ENCODE measurements at regions not wholly inside any gene's neighbourhood (a gene's known extent, or its start where the extent isn't known, plus 50 kb on each side); places are given as distances from the start of the nearest gene placed in this dataset.

- TF ChIP-seq ELF4 (IDR thresholded peaks at IDR 0.05) = no peak
- no peak for TF ChIP-seq PKNOX1 (IDR thresholded peaks at IDR 0.05)
- no peak for TF ChIP-seq BHLHE40 (IDR thresholded peaks at IDR 0.05; ENCODE audit: borderline replicate concordance)
- no peak for TF ChIP-seq FOXM1 (IDR thresholded peaks at IDR 0.05; ENCODE audit: borderline replicate concordance)
- TF ChIP-seq FOXA1 (IDR thresholded peaks at IDR 0.05) = no peak
- TF ChIP-seq LEF1 (IDR thresholded peaks at IDR 0.05; ENCODE audit: borderline replicate concordance) = no peak
- no peak for TF ChIP-seq SP1 (IDR thresholded peaks at IDR 0.05)
- no peak for TF ChIP-seq TARDBP (IDR thresholded peaks at IDR 0.05)
- TF ChIP-seq NFRKB (IDR thresholded peaks at IDR 0.05) = no peak
- no peak for TF ChIP-seq SUZ12 (IDR thresholded peaks at IDR 0.05)
- no peak for TF ChIP-seq HDGF (IDR thresholded peaks at IDR 0.05; ENCODE audit: borderline replicate concordance)
Observed at GRCh38 chr1:232291261-232291660, 338.7 kb downstream of the SIPA1L2 start.
